K562 (cell line): ENCODE measurements at regions not wholly inside any gene's neighbourhood (a gene's known extent, or its start where the extent isn't known, plus 50 kb on each side); places are given as distances from the start of the nearest gene placed in this dataset.

Source experiments
- ATAC-seq: fragments of 200-7000 bp; cut with Tn5 transposase; 3 replicates; pipeline ENCODE4 v1.9.1; 2020; ENCODE audit warnings: moderate library complexity
- BruUV-seq: library from RNA; stranded (reverse); fragments of 400-500 nt; replicated peaks from 2 replicates; lab custom pipeline; 2021; lab: Mats Ljungman, UMichigan
- CTCF ChIA-PET: fragments of 300-600 bp; formaldehyde crosslinking; extraction: SDS; loops from one replicate; lab custom pipeline; 2021; ENCODE audit warnings: low intra/inter-chr PET ratio; lab: Yijun Ruan, JAX
- POLR2A ChIA-PET: fragments of 300-600, 350-650 bp; sonication (Branson Sonifier 250); formaldehyde crosslinking; extraction: SDS; loops from one replicate; lab custom pipeline; 2021; ENCODE audit warnings: antibody characterized with exemption, inconsistent platforms; lab: Yijun Ruan, JAX
- DNase-seq, 4 experiments: peaks; one replicate each; pipeline versions ENCODE4 v3.0.0 to v3.0.0-alpha.2; 2011 to 2018; ENCODE audit warnings: low spot score in 3 of 4, mixed read lengths in 3 of 4; ENCODE audit errors: extremely low read depth in 1 of 4
- FAIRE-seq: peaks from 2 replicates; lab custom pipeline; 2011; peaks lifted over from hg19 to GRCh38; lab: Jason Lieb, UNC
- H2AFZ ChIP-seq: 2 replicates; pipeline ENCODE4 v1.6.0; 2011; ENCODE audit warnings: low read depth, low read length, control low read depth, inconsistent platforms
- H3K27ac ChIP-seq: fragments of 200-600 bp; 3 replicates; pipeline ENCODE4 v1.8.0; 2011; ENCODE audit warnings: low read depth, mild to moderate bottlenecking, control low read depth, inconsistent platforms, low read length, moderate library complexity, mixed read lengths; ENCODE audit errors: extremely low read depth
- H3K27me3 ChIP-seq, 2 experiments: fragments of 300-600 bp in 1 of 2; 2 replicates in 1 of 2; 3 replicates in 1 of 2; pipeline versions ENCODE4 v1.6.0 to v1.8.0; 2011; ENCODE audit warnings: inconsistent platforms in 2 of 2, low read length in 2 of 2, mild to moderate bottlenecking in 1 of 2, mixed read lengths in 1 of 2, moderate library complexity in 1 of 2; ENCODE audit not compliant: control insufficient read depth in 2 of 2, insufficient read depth in 2 of 2
- H3K36me3 ChIP-seq: fragments of 300-600 bp; 3 replicates; pipeline ENCODE4 v1.8.0; 2011; ENCODE audit warnings: mild to moderate bottlenecking, low read length, inconsistent platforms; ENCODE audit not compliant: control insufficient read depth, insufficient read depth
- H3K4me1 ChIP-seq, 2 experiments: fragments of 200-600 bp in 1 of 2; replicated peaks in 1 of 2; 2 replicates in 1 of 2; 3 replicates in 1 of 2; pipeline versions ENCODE4 v1.5.1 to v1.8.0; 2011; ENCODE audit warnings: inconsistent platforms in 2 of 2, low read length in 2 of 2, mild to moderate bottlenecking in 1 of 2, mixed read lengths in 1 of 2, moderate library complexity in 1 of 2; ENCODE audit not compliant: control insufficient read depth in 2 of 2, insufficient read depth in 2 of 2
- H3K4me2 ChIP-seq: 2 replicates; pipeline ENCODE4 v1.6.1; 2011; ENCODE audit warnings: low read length, control low read depth, inconsistent platforms, mixed read lengths; ENCODE audit not compliant: insufficient read depth
- H3K4me3 ChIP-seq: fragments of 200-600 bp; sonication (generic), shearing (Covaris generic); 2 replicates; pipeline ENCODE4 v1.5.1; 2016; ENCODE audit warnings: control low read depth, inconsistent platforms
- H3K79me2 ChIP-seq: fragments of 200-600 bp; 3 replicates; pipeline ENCODE4 v1.8.0; 2011; ENCODE audit warnings: low read length, inconsistent platforms; ENCODE audit not compliant: control insufficient read depth, insufficient read depth
- H3K9ac ChIP-seq, 2 experiments: 2 replicates each; pipeline versions ENCODE4 v1.6.0 to v1.6.1; 2011; ENCODE audit warnings: low read depth in 2 of 2, low read length in 2 of 2, control low read depth in 1 of 2, inconsistent platforms in 1 of 2, mild to moderate bottlenecking in 1 of 2, mixed read lengths in 1 of 2; ENCODE audit not compliant: insufficient read depth in 1 of 2
- H3K9me1 ChIP-seq: one replicate; pipeline ENCODE4 v1.6.0; 2011; ENCODE audit warnings: inconsistent platforms, mild to moderate bottlenecking, low read length, moderate library complexity; ENCODE audit not compliant: control insufficient read depth, insufficient read depth
- H3K9me3 ChIP-seq: replicated peaks from 2 replicates; pipeline ENCODE4 v1.5.1; 2011; ENCODE audit warnings: low read depth, low read length, inconsistent platforms; ENCODE audit not compliant: control insufficient read depth, insufficient read depth
- H4K20me1 ChIP-seq: replicated peaks from 2 replicates; pipeline ENCODE4 v1.6.1; 2011; ENCODE audit warnings: low read length, inconsistent platforms, mixed read lengths; ENCODE audit not compliant: control insufficient read depth, insufficient read depth
- CREB1 ChIP-seq, 2 experiments: sonication (generic) in 1 of 2; formaldehyde crosslinking in 1 of 2; IDR thresholded peaks; 2 replicates each; pipeline versions ENCODE4 v1.6.1 to v1.8.0; 2012 to 2022; ENCODE audit warnings: inconsistent platforms in 1 of 2, mild to moderate bottlenecking in 1 of 2, missing genetic modification reagents in 1 of 2, moderate library complexity in 1 of 2
- DDX20 ChIP-seq: fragments of 450-650 bp; IDR thresholded peaks from 2 replicates; pipeline ENCODE4 v1.6.1; 2016; ENCODE audit warnings: missing genetic modification characterization, low read depth, mild to moderate bottlenecking, missing compliant biosample characterization, moderate library complexity
- FIP1L1 ChIP-seq: fragments of 200-400 bp; formaldehyde crosslinking; IDR thresholded peaks from 2 replicates; pipeline ENCODE4 v1.6.1; 2018; ENCODE audit warnings: mild to moderate bottlenecking, low read depth, low read length; ENCODE audit not compliant: poor library complexity, severe bottlenecking
- KDM4B ChIP-seq, 2 experiments: fragments of 450-650 bp in 1 of 2; sonication (generic) in 1 of 2; IDR thresholded peaks; 2 replicates each; pipeline ENCODE4 v1.6.1; 2016 to 2017; ENCODE audit warnings: borderline replicate concordance in 2 of 2, antibody characterized with exemption in 1 of 2, low read depth in 1 of 2, mild to moderate bottlenecking in 1 of 2
- KLF1 ChIP-seq: fragments of 450-650 bp; IDR thresholded peaks from 2 replicates; pipeline ENCODE4 v1.6.1; 2016; ENCODE audit warnings: missing genetic modification characterization, missing compliant biosample characterization
- MAZ ChIP-seq, 2 experiments: fragments of 450-650 bp in 1 of 2; sonication (generic) in 1 of 2; formaldehyde crosslinking; IDR thresholded peaks in 1 of 2; conservative IDR thresholded peaks in 1 of 2; 2 replicates each; pipeline versions ENCODE4 v1.4.0 to v1.5.0; 2020; ENCODE audit warnings: mild to moderate bottlenecking in 1 of 2, missing genetic modification reagents in 1 of 2
- MCM2 ChIP-seq: fragments of 450-650 bp; IDR thresholded peaks from 2 replicates; pipeline ENCODE4 v1.6.1; 2017; ENCODE audit warnings: low read depth, mild to moderate bottlenecking
- PCBP2 ChIP-seq: fragments of 200-400 bp; formaldehyde crosslinking; IDR thresholded peaks from 2 replicates; pipeline ENCODE4 v1.6.1; 2018; ENCODE audit warnings: low read length, low read depth, mild to moderate bottlenecking, moderate library complexity; ENCODE audit not compliant: poor library complexity, severe bottlenecking
- PHF21A ChIP-seq: fragments of 450-650 bp; IDR thresholded peaks from 2 replicates; pipeline ENCODE4 v1.6.1; 2017; ENCODE audit warnings: low read depth, borderline replicate concordance
- RBM15 ChIP-seq: fragments of 200-400 bp; formaldehyde crosslinking; IDR thresholded peaks from 2 replicates; pipeline ENCODE4 v1.6.1; 2018; ENCODE audit warnings: mild to moderate bottlenecking, low read length, moderate library complexity; ENCODE audit not compliant: insufficient read depth
- RBM22 ChIP-seq: fragments of 200-400 bp; formaldehyde crosslinking; IDR thresholded peaks from 2 replicates; pipeline ENCODE4 v1.6.1; 2018; ENCODE audit warnings: low read length, low read depth; ENCODE audit not compliant: poor library complexity, severe bottlenecking
- RBM25 ChIP-seq: fragments of 200-400 bp; formaldehyde crosslinking; IDR thresholded peaks from 2 replicates; pipeline ENCODE4 v1.6.1; 2018; ENCODE audit warnings: low read length, low read depth, moderate library complexity; ENCODE audit not compliant: severe bottlenecking
- SREBF2 ChIP-seq: sonication (generic); formaldehyde crosslinking; IDR thresholded peaks from 2 replicates; pipeline ENCODE4 v1.4.0; 2020; ENCODE audit warnings: mild to moderate bottlenecking, missing genetic modification reagents
- ZNF121 ChIP-seq: sonication (generic); formaldehyde crosslinking; conservative IDR thresholded peaks from 2 replicates; pipeline ENCODE4 v1.8.0; 2022; ENCODE audit warnings: missing genetic modification reagents
- ZNF695 ChIP-seq: fragments of 450-650 bp; formaldehyde crosslinking; IDR thresholded peaks from 2 replicates; pipeline ENCODE4 v1.4.0; 2020; ENCODE audit warnings: mild to moderate bottlenecking, moderate library complexity
- ZNF77 ChIP-seq: fragments of 250-450 bp; sonication (Bioruptor Pico); IDR thresholded peaks from 2 replicates; pipeline ENCODE4 v1.5.0; 2020
- ZNF79 ChIP-seq: fragments of 250-450 bp; sonication (Bioruptor Pico); IDR thresholded peaks from 2 replicates; pipeline ENCODE4 v1.4.0; 2020; ENCODE audit warnings: low read depth, mild to moderate bottlenecking, moderate library complexity
- WGBS: fragments of 100-300 bp; shearing (Covaris generic); methylation state at CpG from one replicate; pipeline ENCODE4 v1.1.6; 2016; ENCODE audit warnings: low coverage, mixed read lengths; ENCODE audit not compliant: insufficient coverage; ENCODE audit errors: missing lambda C conversion rate; 5-methylcytosine and 5-hydroxymethylcytosine counted together
- in situ Hi-C: fragments of 300-500 bp; cut with MboI; formaldehyde crosslinking; loops from 4 replicates; pipeline ENCODE4 v1.15.0; 2018; ENCODE audit warnings: inconsistent platforms, mixed read lengths
- intact Hi-C: fragments of 100-400 bp; cut with micrococcal nuclease; formaldehyde crosslinking; loops from 2 replicates; pipeline ENCODE4 v1.14.2; 2022
- TF ChIP-seq, protein P1 (sequence below): fragments of 450-650 bp; IDR thresholded peaks from 2 replicates; pipeline ENCODE4 v1.6.1; 2016; ENCODE audit warnings: low read depth, mild to moderate bottlenecking, moderate library complexity
- TF ChIP-seq, protein P2 (sequence below): fragments of 250-450 bp; sonication (Bioruptor Pico); IDR thresholded peaks from 2 replicates; pipeline ENCODE4 v1.5.0; 2021
- TF ChIP-seq, protein P3 (sequence below): fragments of 200-400 bp; formaldehyde crosslinking; IDR thresholded peaks from 2 replicates; pipeline ENCODE4 v1.6.1; 2017; ENCODE audit warnings: mild to moderate bottlenecking, low read depth, low read length, moderate library complexity

DNA sequence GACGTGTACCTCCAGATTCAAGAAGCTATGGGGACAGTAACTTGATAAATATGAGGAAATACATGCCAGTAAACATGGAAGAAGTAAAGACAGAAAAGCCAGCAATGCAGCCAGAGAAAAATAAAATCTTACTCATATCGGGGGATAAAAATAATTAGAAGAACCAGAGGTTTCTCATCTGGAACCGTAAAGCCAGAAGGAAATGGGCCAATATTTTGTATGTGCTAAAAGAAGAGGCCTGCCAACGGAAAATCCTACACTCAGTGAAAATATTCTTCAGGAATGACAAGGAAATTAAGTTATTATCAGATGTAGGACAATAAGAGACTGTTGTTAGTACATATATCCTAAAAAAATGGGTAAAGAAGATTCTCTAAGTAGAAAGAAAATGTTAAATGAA, 401.2 kb downstream of the CDC14C start (continued):
- TF ChIP-seq FIP1L1 (no peak), KDM4B (IDR thresholded peaks at IDR 0.05; ENCODE audit: borderline replicate concordance in 2 of 2, low read depth in 1 of 2) (no peak), MAZ (CRISPR knock-in tag; conservative IDR thresholded peaks at IDR 0.05 in 1 of 2, IDR thresholded peaks at IDR 0.05 in 1 of 2) (no peak), RBM25 (no peak), RBM22 (no peak), ZNF77 (CRISPR knock-in tag) (no peak), PHF21A (no peak), ZNF79 (no peak)
- TF ChIP-seq, protein P1, sequence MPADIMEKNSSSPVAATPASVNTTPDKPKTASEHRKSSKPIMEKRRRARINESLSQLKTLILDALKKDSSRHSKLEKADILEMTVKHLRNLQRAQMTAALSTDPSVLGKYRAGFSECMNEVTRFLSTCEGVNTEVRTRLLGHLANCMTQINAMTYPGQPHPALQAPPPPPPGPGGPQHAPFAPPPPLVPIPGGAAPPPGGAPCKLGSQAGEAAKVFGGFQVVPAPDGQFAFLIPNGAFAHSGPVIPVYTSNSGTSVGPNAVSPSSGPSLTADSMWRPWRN, result no peak

DNA sequence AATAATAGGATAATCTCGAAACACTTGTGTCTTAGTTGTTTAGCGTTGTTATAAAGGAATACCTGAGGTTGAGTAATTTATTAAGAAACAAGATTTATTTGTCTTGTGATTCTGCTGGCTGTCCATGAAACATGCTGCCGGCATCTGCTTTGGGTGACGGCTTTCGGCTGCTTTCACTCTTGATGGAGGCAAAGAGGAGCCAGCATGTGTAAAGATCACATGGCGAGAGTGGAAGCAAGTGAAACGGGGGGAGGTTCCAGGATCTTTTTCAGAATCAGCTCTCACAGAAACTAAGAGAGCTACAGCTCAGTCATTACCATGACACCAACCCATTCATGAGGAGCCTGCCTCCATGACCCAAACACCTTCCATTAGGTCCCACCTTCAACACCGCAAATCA, 402.8 kb downstream of the CDC14C start:
- Histone ChIP-seq H3K9me3 (no peaks in the 10 kb centered on the region), H3K27ac (no peak overlapping the region), H3K79me2 (no peaks in the 10 kb centered on the region), H4K20me1 (no peaks in the 10 kb centered on the region), H3K36me3 (no peaks in the 10 kb centered on the region), H3K9ac (no peak overlapping the region), H3K4me1 (no peaks in the 10 kb centered on the region), H3K4me3 (no peak overlapping the region), H3K4me2 (no peak overlapping the region), H3K27me3 (no peaks in the 10 kb centered on the region), H2AFZ (no peak overlapping the region), H3K9me1 (no peaks in the 10 kb centered on the region)
- FAIRE-seq, result no peak
- ATAC-seq, result no peak
- in situ Hi-C loops (no loop called here), intact Hi-C loops (no loop called here)
- ChIA-PET CTCF (no interaction called here), POLR2A (no interaction called here)
- BruUV-seq, result no TSS peak
- 0% methylated on average over 8 of the region's 8 CpGs for WGBS
- no peak for DNase-seq
- TF ChIP-seq ZNF121 (CRISPR knock-in tag) (no peak), CREB1 (IDR thresholded peaks at IDR 0.05) (no peak), CREB1 (CRISPR knock-in tag; IDR thresholded peaks at IDR 0.05) (no peak), ZNF695 (no peak), KLF1 (tag) (no peak), SREBF2 (CRISPR knock-in tag) (no peak), MCM2 (no peak), PCBP2 (no peak), RBM15 (no peak), DDX20 (tag) (no peak), RBM22 (no peak)
- TF ChIP-seq, protein P2, sequence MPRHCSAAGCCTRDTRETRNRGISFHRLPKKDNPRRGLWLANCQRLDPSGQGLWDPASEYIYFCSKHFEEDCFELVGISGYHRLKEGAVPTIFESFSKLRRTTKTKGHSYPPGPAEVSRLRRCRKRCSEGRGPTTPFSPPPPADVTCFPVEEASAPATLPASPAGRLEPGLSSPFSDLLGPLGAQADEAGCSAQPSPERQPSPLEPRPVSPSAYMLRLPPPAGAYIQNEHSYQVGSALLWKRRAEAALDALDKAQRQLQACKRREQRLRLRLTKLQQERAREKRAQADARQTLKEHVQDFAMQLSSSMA (CRISPR knock-in tag), result no peak
- TF ChIP-seq, protein P3, sequence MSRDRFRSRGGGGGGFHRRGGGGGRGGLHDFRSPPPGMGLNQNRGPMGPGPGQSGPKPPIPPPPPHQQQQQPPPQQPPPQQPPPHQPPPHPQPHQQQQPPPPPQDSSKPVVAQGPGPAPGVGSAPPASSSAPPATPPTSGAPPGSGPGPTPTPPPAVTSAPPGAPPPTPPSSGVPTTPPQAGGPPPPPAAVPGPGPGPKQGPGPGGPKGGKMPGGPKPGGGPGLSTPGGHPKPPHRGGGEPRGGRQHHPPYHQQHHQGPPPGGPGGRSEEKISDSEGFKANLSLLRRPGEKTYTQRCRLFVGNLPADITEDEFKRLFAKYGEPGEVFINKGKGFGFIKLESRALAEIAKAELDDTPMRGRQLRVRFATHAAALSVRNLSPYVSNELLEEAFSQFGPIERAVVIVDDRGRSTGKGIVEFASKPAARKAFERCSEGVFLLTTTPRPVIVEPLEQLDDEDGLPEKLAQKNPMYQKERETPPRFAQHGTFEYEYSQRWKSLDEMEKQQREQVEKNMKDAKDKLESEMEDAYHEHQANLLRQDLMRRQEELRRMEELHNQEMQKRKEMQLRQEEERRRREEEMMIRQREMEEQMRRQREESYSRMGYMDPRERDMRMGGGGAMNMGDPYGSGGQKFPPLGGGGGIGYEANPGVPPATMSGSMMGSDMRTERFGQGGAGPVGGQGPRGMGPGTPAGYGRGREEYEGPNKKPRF, result no peak
